GM04503 (cell line): ENCODE measurements at regions not wholly inside any gene's neighbourhood (a gene's known extent, or its start where the extent isn't known, plus 50 kb on each side); places are given as distances from the start of the nearest gene placed in this dataset.
A peak's percentile ranks its signal among the peaks of the same experiment; 100 is the strongest.
"Not testable (repeated sequence)": the region's sequence is repeated elsewhere in the genome, so short reads cannot be mapped to it uniquely, and the experiment has no call there.

Source experiments
- DNase-seq: peaks from one replicate; pipeline ENCODE4 v3.0.0-alpha.2; 2012; ENCODE audit warnings: low read depth

GRCh38 chr4:117927823-117928222, 106.5 kb upstream of the NDST3 start:
- not testable (repeated sequence) for DNase-seq

DNA sequence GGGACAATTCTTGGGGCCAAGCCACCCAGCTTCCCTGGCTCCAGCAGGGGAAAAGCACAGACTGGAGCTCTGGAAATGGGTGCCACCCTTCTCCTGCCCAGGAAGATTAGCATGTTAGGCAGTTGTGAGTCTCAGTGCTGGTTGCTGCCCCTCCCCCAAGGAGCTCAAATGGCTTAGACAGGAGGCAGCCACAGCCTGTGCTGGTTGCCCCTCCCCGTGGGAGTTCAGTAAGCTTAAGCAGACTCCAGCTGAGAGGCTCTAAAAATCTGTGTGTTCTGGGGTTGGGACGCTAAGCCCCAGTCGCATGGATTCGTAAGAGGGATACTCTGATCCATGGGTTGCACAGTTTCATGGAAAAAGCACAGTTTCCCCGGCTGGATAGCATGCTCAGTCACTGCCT, 92.7 kb upstream of the NDST3 start:
- DNase-seq, result no peak

GRCh38 chr4:117949621-117950020, 84.7 kb upstream of the NDST3 start:
- no peak for DNase-seq

GRCh38 chr4:117957571-117957970, 76.7 kb upstream of the NDST3 start:
- no peak for DNase-seq

DNA sequence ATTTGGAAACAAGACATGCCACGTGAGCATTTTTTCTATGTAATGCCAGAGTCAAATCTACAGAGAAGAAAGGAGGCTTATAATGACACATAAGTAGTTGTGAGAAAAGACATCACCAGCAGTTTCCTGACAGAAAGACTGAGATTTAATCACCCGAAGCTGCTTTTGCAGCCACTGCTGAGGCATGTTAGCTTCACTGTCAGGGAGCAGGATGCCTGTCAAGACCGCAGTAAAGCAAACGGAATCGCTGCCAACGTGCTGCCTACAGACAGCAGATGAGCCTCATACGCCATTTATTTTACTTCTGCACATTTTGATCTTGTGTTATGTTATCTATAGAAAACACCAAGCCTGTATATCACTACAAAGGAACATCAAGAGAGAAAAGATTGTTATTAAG, 68.7 kb upstream of the NDST3 start:
- DNase-seq, result no peak

- no peak for DNase-seq
These were observed 65.7 kb upstream of the NDST3 start for GRCh38 chr4:117968606-117969005.

- peak; percentile 30 for DNase-seq
These were observed 62.9 kb upstream of the NDST3 start for GRCh38 chr4:117971403-117971802.

DNA sequence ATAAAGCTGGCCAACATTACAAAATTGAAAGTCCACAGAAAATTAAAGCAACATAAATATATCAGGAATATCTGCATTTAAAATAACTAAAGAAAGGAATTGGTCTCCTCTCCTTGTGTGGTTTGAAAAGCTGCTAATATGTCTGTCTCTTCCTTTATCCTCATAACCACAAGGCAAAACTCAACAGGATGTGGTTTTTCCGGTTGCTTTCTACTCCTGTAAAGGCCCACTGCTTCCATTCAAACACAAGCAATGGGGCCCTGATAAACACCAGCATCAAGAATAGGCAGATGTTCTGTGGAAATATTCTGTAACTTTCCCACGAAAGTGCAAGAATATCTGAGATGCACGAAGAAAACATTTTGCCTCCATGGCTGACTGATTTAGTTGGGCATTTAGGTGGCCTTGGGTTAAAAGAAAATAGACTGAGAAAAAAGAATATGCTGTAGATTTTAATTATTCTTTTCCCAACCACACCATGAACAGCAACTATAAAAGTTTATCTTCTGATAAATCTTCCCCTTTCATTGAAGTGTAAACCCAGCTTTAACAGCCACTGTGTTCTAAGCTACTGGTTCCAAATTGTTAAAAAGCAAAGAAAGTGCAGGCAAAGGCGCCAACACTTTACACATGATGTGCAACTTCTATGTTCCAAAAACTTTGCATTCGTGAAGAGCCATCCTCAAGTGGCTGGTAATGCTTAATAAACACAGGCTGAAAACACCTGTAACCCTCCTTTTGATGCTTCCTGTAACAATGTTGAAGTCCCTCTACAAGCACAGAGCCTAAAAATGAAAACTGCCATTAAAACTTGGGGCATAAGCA, 50.5 kb upstream of the NDST3 start:
- no peak for DNase-seq

DNA sequence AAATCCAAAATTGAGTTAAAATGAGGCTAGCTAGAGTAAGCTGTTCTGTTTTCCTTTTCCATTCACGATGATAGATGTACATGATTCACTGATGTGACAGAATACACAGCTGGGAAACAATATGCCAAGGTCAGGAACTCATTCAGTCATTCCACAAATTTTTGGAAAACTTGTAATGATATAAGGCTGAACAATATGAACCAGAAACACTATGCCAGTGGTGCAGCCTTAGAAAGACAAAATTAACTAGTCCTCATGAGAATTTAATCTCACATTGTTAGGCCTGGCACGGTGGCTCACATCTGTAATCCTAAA, 50.0 kb upstream of the NDST3 start:
- DNase-seq, result no peak
